Caco-2 (cell line): ENCODE measurements at regions not wholly inside any gene's neighbourhood (a gene's known extent, or its start where the extent isn't known, plus 50 kb on each side); places are given as distances from the start of the nearest gene placed in this dataset.

Source experiments
- BruUV-seq: library from RNA; stranded (reverse); fragments of 400-500 nt; replicated peaks from 2 replicates; lab custom pipeline; 2021; lab: Mats Ljungman, UMichigan
- CTCF ChIA-PET: fragments of 300-600 bp; sonication (Branson Sonifier 250); formaldehyde crosslinking; loops from one replicate; lab custom pipeline; 2022; ENCODE audit warnings: antibody characterized with exemption; lab: Charles Lee
- POLR2A ChIA-PET: fragments of 300-600 bp; sonication (Branson Sonifier 250); formaldehyde crosslinking; loops from one replicate; lab custom pipeline; 2022; ENCODE audit warnings: antibody characterized with exemption; lab: Charles Lee
- DNase-seq, 2 experiments: peaks; one replicate each; pipeline versions ENCODE4 v3.0.0 to v3.0.0-alpha.2; 2020 to 2022
- H3K27me3 ChIP-seq: replicated peaks from 2 replicates; pipeline ENCODE4 v1.6.0; 2011; ENCODE audit warnings: low read length; ENCODE audit not compliant: control insufficient read depth, insufficient read depth
- H3K36me3 ChIP-seq: 2 replicates; pipeline ENCODE4 v1.5.1; 2011; ENCODE audit warnings: low read length; ENCODE audit not compliant: control insufficient read depth, insufficient read depth
- H3K4me1 ChIP-seq: fragments of 250-450 bp; sonication (Bioruptor Pico); 2 replicates; pipeline ENCODE4 v1.5.1; 2020; ENCODE audit warnings: mild to moderate bottlenecking
- H3K4me3 ChIP-seq: 2 replicates; pipeline ENCODE4 v1.5.1; 2011; ENCODE audit warnings: low read depth, mild to moderate bottlenecking, control low read depth, low read length
- H3K9me3 ChIP-seq: fragments of 250-450 bp; sonication (Bioruptor Pico); 2 replicates; pipeline ENCODE4 v1.5.1; 2020; ENCODE audit warnings: mild to moderate bottlenecking, moderate library complexity
- H3K27ac Mint-ChIP-seq: one replicate; pipeline ENCODE4 v1.8.0; 2022; ENCODE audit warnings: mixed read lengths; ENCODE audit not compliant: unreplicated experiment
- H3K27me3 Mint-ChIP-seq: one replicate; pipeline ENCODE4 v1.8.0; 2022; ENCODE audit warnings: mixed read lengths; ENCODE audit not compliant: insufficient read depth, unreplicated experiment
- H3K36me3 Mint-ChIP-seq: one replicate; pipeline ENCODE4 v1.8.0; 2022; ENCODE audit warnings: mild to moderate bottlenecking, mixed read lengths; ENCODE audit not compliant: insufficient read depth, unreplicated experiment
- H3K4me1 Mint-ChIP-seq: one replicate; pipeline ENCODE4 v1.8.0; 2022; ENCODE audit warnings: low read depth, mixed read lengths; ENCODE audit not compliant: unreplicated experiment
- H3K4me3 Mint-ChIP-seq: one replicate; pipeline ENCODE4 v1.8.0; 2022; ENCODE audit warnings: mild to moderate bottlenecking, moderate library complexity, mixed read lengths; ENCODE audit not compliant: unreplicated experiment
- H3K9me3 Mint-ChIP-seq: one replicate; pipeline ENCODE4 v1.8.0; 2022; ENCODE audit warnings: mixed read lengths; ENCODE audit not compliant: unreplicated experiment
- CTCF ChIP-seq, 2 experiments: fragments of 200-600 bp in 1 of 2; IDR thresholded peaks; 1 replicate in 1 of 2; 2 replicates in 1 of 2; pipeline versions ENCODE4 v1.5.1 to v1.8.0; 2011 to 2022; ENCODE audit warnings: antibody characterized with exemption in 1 of 2, control low read depth in 1 of 2, inconsistent platforms in 1 of 2, low read depth in 1 of 2, low read length in 1 of 2, mild to moderate bottlenecking in 1 of 2, moderate library complexity in 1 of 2; ENCODE audit not compliant: insufficient read depth in 1 of 2, severe bottlenecking in 1 of 2, unreplicated experiment in 1 of 2
- intact Hi-C: fragments of 100-400 bp; cut with micrococcal nuclease; formaldehyde crosslinking; loops from one replicate; pipeline ENCODE4 v1.10.0; 2022; ENCODE audit not compliant: unreplicated experiment

- no peak overlapping the region for H3K4me3 ChIP-seq
- Mint-ChIP-seq H3K4me3 (no peak overlapping the region), H3K36me3 (no peaks in the 10 kb centered on the region), H3K4me1 (peaks cover 7% of the 10 kb centered on the region), H3K27ac (no peak overlapping the region), H3K27me3 (peaks cover 10% of the 10 kb centered on the region), H3K9me3 (peaks cover 21% of the 10 kb centered on the region)
- no TSS peak for BruUV-seq
- peaks cover 4% of the 10 kb centered on the region; the same call in 1 of the 2 replicates for H3K9me3 ChIP-seq
- ChIA-PET POLR2A (no interaction called here), CTCF (no interaction called here)
- H3K36me3 ChIP-seq = no peaks in the 10 kb centered on the region
- DNase-seq = no peak
- H3K27me3 ChIP-seq = no peaks in the 10 kb centered on the region
- intact Hi-C loops = no loop called here
- no peaks in the 10 kb centered on the region for H3K4me1 ChIP-seq
- no peak for TF ChIP-seq CTCF (IDR thresholded peaks at IDR 0.05; ENCODE audit: insufficient read depth in 1 of 2, low read depth in 1 of 2, low read length in 1 of 2, severe bottlenecking in 1 of 2, unreplicated experiment in 1 of 2)
These were observed 517.0 kb downstream of the SLC4A3 start for GRCh38 chr2:220144411-220144810.

DNA sequence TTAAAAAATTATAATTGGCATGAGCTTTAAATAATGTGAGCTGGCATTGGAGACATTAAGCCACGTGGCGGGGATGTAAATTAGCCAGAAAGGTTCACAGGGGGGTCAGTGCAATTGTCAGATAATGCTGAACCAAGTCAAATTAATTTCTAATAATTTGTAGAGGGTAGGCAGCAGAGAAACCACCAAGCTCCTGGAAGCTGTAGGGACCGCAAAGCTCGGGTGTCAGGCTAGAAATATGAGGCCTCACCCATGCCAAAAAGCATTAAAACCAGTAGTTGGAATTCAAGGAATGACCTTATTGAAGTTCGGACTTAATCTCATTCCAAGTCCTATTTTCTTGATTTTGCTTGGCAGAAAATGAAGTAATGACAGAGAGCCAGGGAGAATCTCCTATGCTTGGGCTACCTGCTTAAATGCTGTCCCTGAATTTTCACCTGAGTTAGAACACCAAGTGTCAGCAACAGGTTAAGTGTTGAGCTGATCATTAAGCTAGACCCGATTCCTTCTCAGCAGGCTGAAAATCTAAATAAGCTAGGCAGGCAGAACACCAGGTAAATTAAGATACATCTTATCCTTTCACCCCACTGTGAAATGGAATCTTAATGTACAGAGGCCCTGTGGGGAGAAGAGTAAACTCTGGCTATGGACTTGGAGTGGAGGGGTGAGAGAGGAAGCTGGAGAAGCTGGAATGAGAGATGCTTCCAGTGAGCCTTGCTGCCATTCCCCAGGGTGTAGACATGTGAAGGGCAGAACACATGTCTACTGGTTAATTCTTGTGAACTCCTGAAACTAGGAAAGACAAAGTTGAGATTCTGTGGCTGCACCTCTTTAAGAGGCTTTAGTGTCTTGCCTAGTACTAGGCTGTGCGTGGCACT, 520.0 kb downstream of the SLC4A3 start:
- no peaks in the 10 kb centered on the region for H3K4me1 ChIP-seq
- ChIA-PET CTCF (no interaction called here), POLR2A (no interaction called here)
- no peak for TF ChIP-seq CTCF (IDR thresholded peaks at IDR 0.05; ENCODE audit: insufficient read depth in 1 of 2, low read depth in 1 of 2, low read length in 1 of 2, severe bottlenecking in 1 of 2, unreplicated experiment in 1 of 2)
- DNase-seq = no peak
- BruUV-seq = no TSS peak
- no peaks in the 10 kb centered on the region for H3K36me3 Mint-ChIP-seq
- H3K36me3 ChIP-seq = no peaks in the 10 kb centered on the region
- no peaks in the 10 kb centered on the region for H3K27me3 ChIP-seq
- peaks cover 7% of the 10 kb centered on the region for H3K4me1 Mint-ChIP-seq
- H3K9me3 ChIP-seq = no peaks in the 10 kb centered on the region; the same call in 1 of the 2 replicates
- H3K27ac Mint-ChIP-seq = no peak overlapping the region
- no peak overlapping the region for H3K4me3 Mint-ChIP-seq
- no peak overlapping the region for H3K4me3 ChIP-seq
- peaks cover 20% of the 10 kb centered on the region for H3K9me3 Mint-ChIP-seq
- intact Hi-C loops = no loop called here
- peaks cover 2% of the 10 kb centered on the region for H3K27me3 Mint-ChIP-seq

DNA sequence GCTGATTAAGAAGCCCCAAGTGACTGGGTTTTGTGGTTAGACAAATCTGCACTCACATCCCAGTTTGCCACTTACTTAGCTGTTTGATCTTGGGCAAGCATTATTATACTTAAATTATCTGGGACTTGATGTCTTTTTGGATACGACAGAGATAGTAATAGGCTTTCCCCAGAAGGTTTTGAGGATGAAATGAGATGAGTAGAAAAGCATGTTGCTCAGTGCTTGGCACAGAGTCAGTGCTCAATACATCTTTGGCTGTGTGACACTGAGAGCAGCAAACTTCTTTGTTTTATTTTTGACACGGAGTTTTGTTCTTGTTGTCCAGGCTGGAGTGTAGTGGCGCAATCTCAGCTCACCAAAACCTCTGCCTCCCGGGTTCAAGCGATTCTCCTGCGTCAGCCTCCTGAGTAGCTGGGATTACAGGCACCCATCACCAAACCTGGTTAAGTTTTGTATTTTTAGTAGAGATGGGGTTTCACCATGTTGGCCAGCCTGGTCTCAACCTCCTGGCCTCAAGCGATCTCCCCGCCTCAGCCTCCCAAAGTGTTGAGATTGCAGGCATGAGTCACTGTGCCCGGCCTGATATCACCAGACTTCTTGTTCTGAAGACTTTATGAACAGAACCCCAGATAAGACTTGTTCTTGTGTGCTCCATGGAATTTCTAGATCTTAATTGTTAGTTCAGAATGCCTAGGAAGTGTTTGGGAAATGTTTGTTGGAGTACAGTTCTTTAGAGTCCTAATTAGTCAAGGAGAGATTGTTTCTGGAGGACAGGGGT, 521.2 kb downstream of the SLC4A3 start:
- Histone ChIP-seq H3K4me3 (no peak overlapping the region), H3K4me1 (no peaks in the 10 kb centered on the region), H3K36me3 (no peaks in the 10 kb centered on the region), H3K9me3 (no peaks in the 10 kb centered on the region), H3K27me3 (no peaks in the 10 kb centered on the region)
- H3K27me3 Mint-ChIP-seq = peaks cover 2% of the 10 kb centered on the region
- no TSS peak for BruUV-seq
- no peak for DNase-seq
- no peak overlapping the region for H3K27ac Mint-ChIP-seq
- intact Hi-C loops = no loop called here
- no peak overlapping the region for H3K4me3 Mint-ChIP-seq
- no peaks in the 10 kb centered on the region for H3K36me3 Mint-ChIP-seq
- H3K9me3 Mint-ChIP-seq = peaks cover 8% of the 10 kb centered on the region
- ChIA-PET CTCF (no interaction called here), POLR2A (no interaction called here)
- no peak for TF ChIP-seq CTCF (IDR thresholded peaks at IDR 0.05; ENCODE audit: insufficient read depth in 1 of 2, low read depth in 1 of 2, low read length in 1 of 2, severe bottlenecking in 1 of 2, unreplicated experiment in 1 of 2)
- peaks cover 6% of the 10 kb centered on the region for H3K4me1 Mint-ChIP-seq
